COLO668 (cell line): ENCODE measurements at regions not wholly inside any gene's neighbourhood (a gene's known extent, or its start where the extent isn't known, plus 50 kb on each side); places are given as distances from the start of the nearest gene placed in this dataset.
"Not testable (repeated sequence)": the region's sequence is repeated elsewhere in the genome, so short reads cannot be mapped to it uniquely, and the experiment has no call there.

Source experiments
- DNase-seq: peaks from one replicate; lab custom pipeline; 2025; ENCODE audit not compliant: unreplicated experiment; lab: John Stamatoyannopoulos, UW

GRCh38 chr13:61215601-61216000, 200.0 kb downstream of the PCDH20 start:
- DNase-seq = no peak

- no peak for DNase-seq
Observed at GRCh38 chr13:61215116-61215515, 200.5 kb downstream of the PCDH20 start.

- no peak for DNase-seq
Observed at GRCh38 chr13:61214551-61214950, 201.1 kb downstream of the PCDH20 start.

- DNase-seq = not testable (repeated sequence)
Observed at GRCh38 chr13:61205898-61206297, 209.8 kb downstream of the PCDH20 start.

GRCh38 chr13:61204025-61204424, 211.6 kb downstream of the PCDH20 start:
- DNase-seq = no peak

- no peak for DNase-seq
Observed at GRCh38 chr13:61202042-61202441, 213.6 kb downstream of the PCDH20 start.

GRCh38 chr13:61192826-61193225, 222.8 kb downstream of the PCDH20 start:
- DNase-seq = no peak

- DNase-seq = no peak
Observed at GRCh38 chr13:61188057-61188456, 227.6 kb downstream of the PCDH20 start.

- DNase-seq = no peak
Observed at GRCh38 chr13:61187471-61187870, 228.2 kb downstream of the PCDH20 start.

GRCh38 chr13:61183670-61184069, 232.0 kb downstream of the PCDH20 start:
- DNase-seq = no peak

GRCh38 chr13:61180234-61180633, 235.4 kb downstream of the PCDH20 start:
- no peak for DNase-seq

GRCh38 chr13:61179741-61180140, 235.9 kb downstream of the PCDH20 start:
- no peak for DNase-seq

- no peak for DNase-seq
Observed at GRCh38 chr13:61170856-61171255, 244.8 kb downstream of the PCDH20 start.

- DNase-seq = no peak
Observed at GRCh38 chr13:61162636-61163035, 253.0 kb downstream of the PCDH20 start.

- no peak for DNase-seq
Observed at GRCh38 chr13:61162106-61162505, 253.5 kb downstream of the PCDH20 start.

- no peak for DNase-seq
Observed at GRCh38 chr13:61156753-61157152, 258.9 kb downstream of the PCDH20 start.

GRCh38 chr13:61151062-61151461, 264.6 kb downstream of the PCDH20 start:
- DNase-seq = no peak

GRCh38 chr13:61149331-61149730, 266.3 kb downstream of the PCDH20 start:
- DNase-seq = no peak

- no peak for DNase-seq
Observed at GRCh38 chr13:61148691-61149315, 266.8 kb downstream of the PCDH20 start.

- DNase-seq = no peak
Observed at GRCh38 chr13:61148211-61148610, 267.4 kb downstream of the PCDH20 start.

- no peak for DNase-seq
Observed at GRCh38 chr13:61146571-61146970, 269.1 kb downstream of the PCDH20 start.

GRCh38 chr13:61146158-61146557, 269.5 kb downstream of the PCDH20 start:
- DNase-seq = no peak

GRCh38 chr13:61144834-61145593, 270.6 kb downstream of the PCDH20 start:
- DNase-seq = no peak
